WTC11 (cell line): ENCODE measurements at regions not wholly inside any gene's neighbourhood (a gene's known extent, or its start where the extent isn't known, plus 50 kb on each side); places are given as distances from the start of the nearest gene placed in this dataset.

Experiments used
- ATAC-seq: fragments of 200-7000 bp; cut with Tn5 transposase; 2 replicates; pipeline ENCODE4 v1.10.0; 2021; ENCODE audit warnings: mild to moderate bottlenecking, moderate library complexity
- CTCF ChIA-PET: fragments of 300-600 bp; sonication (Branson Sonifier 250); formaldehyde crosslinking; loops from one replicate; lab custom pipeline; 2021; ENCODE audit warnings: antibody characterized with exemption; lab: Charles Lee
- POLR2A ChIA-PET: fragments of 350-600 bp; sonication (Branson Sonifier 250); formaldehyde crosslinking; loops from one replicate; lab custom pipeline; 2021; ENCODE audit warnings: antibody characterized with exemption; lab: Charles Lee
- DNase-seq: peaks from one replicate; pipeline ENCODE4 v3.0.0; 2021; ENCODE audit warnings: low spot score
- H3K27ac Mint-ChIP-seq: 2 replicates; pipeline ENCODE4 v1.8.0; 2021; ENCODE audit warnings: mixed read lengths
- H3K27me3 Mint-ChIP-seq: 2 replicates; pipeline ENCODE4 v1.8.0; 2021; ENCODE audit warnings: low read depth, mild to moderate bottlenecking, moderate library complexity, mixed read lengths
- H3K36me3 Mint-ChIP-seq: 2 replicates; pipeline ENCODE4 v1.8.0; 2021; ENCODE audit warnings: mixed read lengths
- H3K4me1 Mint-ChIP-seq: 2 replicates; pipeline ENCODE4 v1.8.0; 2022; ENCODE audit warnings: mixed read lengths
- H3K4me3 Mint-ChIP-seq: 2 replicates; pipeline ENCODE4 v1.8.0; 2021; ENCODE audit warnings: mild to moderate bottlenecking, moderate library complexity, mixed read lengths
- H3K9me3 Mint-ChIP-seq: 2 replicates; pipeline ENCODE4 v1.8.0; 2021; ENCODE audit warnings: mixed read lengths
- AR ChIP-seq: fragments of 250-450 bp; sonication (Bioruptor Pico); IDR thresholded peaks from 2 replicates; pipeline ENCODE4 v1.9.0; 2021; ENCODE audit warnings: mild to moderate bottlenecking
- HMGXB4 ChIP-seq: sonication (generic); formaldehyde crosslinking; IDR thresholded peaks from 2 replicates; pipeline ENCODE4 v1.8.1; 2023; ENCODE audit warnings: mild to moderate bottlenecking, moderate library complexity, missing genetic modification reagents
- MYBL2 ChIP-seq: sonication (generic); formaldehyde crosslinking; IDR thresholded peaks from 2 replicates; pipeline ENCODE4 v1.8.1; 2023; ENCODE audit warnings: mild to moderate bottlenecking, moderate library complexity, missing genetic modification reagents
- NFYB ChIP-seq: sonication (generic); formaldehyde crosslinking; conservative IDR thresholded peaks from 2 replicates; pipeline ENCODE4 v1.8.0; 2022; ENCODE audit warnings: low read depth, missing genetic modification reagents
- SMAD4 ChIP-seq: sonication (generic); formaldehyde crosslinking; IDR thresholded peaks from 2 replicates; pipeline ENCODE4 v1.8.0; 2022; ENCODE audit warnings: mild to moderate bottlenecking, missing genetic modification reagents
- TCF7 ChIP-seq: sonication (generic); formaldehyde crosslinking; IDR thresholded peaks from 2 replicates; pipeline ENCODE4 v1.8.0; 2022; ENCODE audit warnings: mild to moderate bottlenecking, low read depth, missing genetic modification reagents, moderate library complexity
- TEAD1 ChIP-seq: sonication (generic); formaldehyde crosslinking; IDR thresholded peaks from 2 replicates; pipeline ENCODE4 v1.8.0; 2022; ENCODE audit warnings: mild to moderate bottlenecking, missing genetic modification reagents
- ZNF317 ChIP-seq: sonication (generic); formaldehyde crosslinking; IDR thresholded peaks from 2 replicates; pipeline ENCODE4 v1.8.1; 2023; ENCODE audit warnings: low read depth, mild to moderate bottlenecking, moderate library complexity, missing genetic modification reagents, borderline replicate concordance
- ZNF425 ChIP-seq: fragments of 250-450 bp; sonication (Bioruptor Pico); conservative IDR thresholded peaks from 2 replicates; pipeline ENCODE4 v1.9.0; 2021; ENCODE audit warnings: mild to moderate bottlenecking
- ZNF532 ChIP-seq: fragments of 250-450 bp; sonication (Bioruptor Pico); IDR thresholded peaks from 2 replicates; pipeline ENCODE4 v1.9.0; 2021; ENCODE audit warnings: mild to moderate bottlenecking, borderline replicate concordance

GRCh38 chr12:17975763-17976162 is 114.2 kb downstream of the RERGL start (continued):
- no peak for TF ChIP-seq ZNF532 (CRISPR knock-in tag)

- CTCF ChIA-PET, result no interaction called here
- no peak overlapping the region for H3K4me3 Mint-ChIP-seq
Measured at GRCh38 chr12:17975239-17975638, 114.8 kb downstream of the RERGL start.

More at GRCh38 chr12:17975239-17975638, 114.8 kb downstream of the RERGL start:
- TF ChIP-seq ZNF317 (CRISPR knock-in tag), result no peak
- TF ChIP-seq AR, result no peak
- no peak for TF ChIP-seq MYBL2 (CRISPR knock-in tag)
- TF ChIP-seq HMGXB4 (CRISPR knock-in tag), result no peak
- no peak for TF ChIP-seq TEAD1 (CRISPR knock-in tag)
- TF ChIP-seq TCF7 (CRISPR knock-in tag), result no peak
- no peak for TF ChIP-seq ZNF532 (CRISPR knock-in tag)
- no peak for TF ChIP-seq ZNF425
- no peak for TF ChIP-seq SMAD4 (CRISPR knock-in tag)
- TF ChIP-seq NFYB, result no peak
- peaks cover 10% of the 10 kb centered on the region; the same call in 1 of the 2 replicates for H3K4me1 Mint-ChIP-seq
- H3K27me3 Mint-ChIP-seq, result no peaks in the 10 kb centered on the region
- no peaks in the 10 kb centered on the region for H3K9me3 Mint-ChIP-seq
- DNase-seq (no peak), ATAC-seq (no peak)
- POLR2A ChIA-PET, result no interaction called here
- H3K36me3 Mint-ChIP-seq, result no peaks in the 10 kb centered on the region
- no peak overlapping the region for H3K27ac Mint-ChIP-seq
